Skeletal muscle tissue (tissue), 3 donors: ENCODE measurements at regions not wholly inside any gene's neighbourhood (a gene's known extent, or its start where the extent isn't known, plus 50 kb on each side); places are given as distances from the start of the nearest gene placed in this dataset.

ENCODE experiments used
- H3K27ac ChIP-seq: one replicate; pipeline ENCODE4 v1.7.0; 2013; ENCODE audit warnings: mild to moderate bottlenecking, low read depth, low read length, inconsistent platforms
- H3K27me3 ChIP-seq, 3 donors: one replicate each; pipeline ENCODE4 v1.7.0; 2013; ENCODE audit warnings: low read length in 3 of 3; ENCODE audit not compliant: control insufficient read depth in 3 of 3, insufficient read depth in 3 of 3
- H3K36me3 ChIP-seq, 3 donors: one replicate each; pipeline ENCODE4 v1.7.0; 2013; ENCODE audit warnings: low read length in 3 of 3; ENCODE audit not compliant: control insufficient read depth in 3 of 3, insufficient read depth in 3 of 3
- H3K4me1 ChIP-seq, 3 donors: one replicate each; pipeline ENCODE4 v1.7.0; 2013; ENCODE audit warnings: low read length in 3 of 3, mild to moderate bottlenecking in 3 of 3; ENCODE audit not compliant: control insufficient read depth in 3 of 3, insufficient read depth in 3 of 3
- H3K4me3 ChIP-seq, 3 donors: one replicate each; pipeline ENCODE4 v1.7.0; 2013; ENCODE audit warnings: low read length in 3 of 3
- H3K9ac ChIP-seq, 3 donors: one replicate each; pipeline ENCODE4 v1.7.0; 2013; ENCODE audit warnings: low read length in 3 of 3, mild to moderate bottlenecking in 3 of 3, moderate library complexity in 2 of 3, low read depth in 1 of 3
- H3K9me3 ChIP-seq, 3 donors: one replicate each; pipeline ENCODE4 v1.7.0; 2013; ENCODE audit warnings: low read length in 3 of 3; ENCODE audit not compliant: control insufficient read depth in 3 of 3
- donor health status: Osteomylitis.

DNA sequence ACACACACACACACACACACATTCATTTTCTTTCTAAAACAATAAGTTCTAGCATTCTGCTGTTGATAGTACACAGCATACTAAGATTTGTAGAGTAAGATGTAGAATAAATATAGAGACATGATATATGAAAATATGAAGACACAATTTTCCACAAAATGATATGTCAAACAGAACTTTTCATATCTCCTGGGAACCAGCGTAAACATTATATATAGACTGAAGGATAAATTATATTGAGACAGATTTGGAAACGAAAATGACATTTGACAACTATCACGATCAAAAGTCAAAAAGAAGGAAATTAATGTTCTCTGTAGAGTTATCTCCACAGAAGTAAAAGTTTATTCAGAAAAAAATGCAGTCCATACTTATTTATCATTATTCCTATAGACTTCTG, 1605.7 kb upstream of the SLC10A2 start:
- peaks cover 0 to 5% (median 0%) of the 10 kb centered on the region in 3 donors for H3K27me3 ChIP-seq
- H3K4me1 ChIP-seq: no peaks in the 10 kb centered on the region
- no peaks in the 10 kb centered on the region for H3K9me3 ChIP-seq
- H3K27ac ChIP-seq: no peak overlapping the region
- H3K9ac ChIP-seq: no peak overlapping the region
- no peak overlapping the region for H3K4me3 ChIP-seq
- H3K36me3 ChIP-seq: no peaks in the 10 kb centered on the region

DNA sequence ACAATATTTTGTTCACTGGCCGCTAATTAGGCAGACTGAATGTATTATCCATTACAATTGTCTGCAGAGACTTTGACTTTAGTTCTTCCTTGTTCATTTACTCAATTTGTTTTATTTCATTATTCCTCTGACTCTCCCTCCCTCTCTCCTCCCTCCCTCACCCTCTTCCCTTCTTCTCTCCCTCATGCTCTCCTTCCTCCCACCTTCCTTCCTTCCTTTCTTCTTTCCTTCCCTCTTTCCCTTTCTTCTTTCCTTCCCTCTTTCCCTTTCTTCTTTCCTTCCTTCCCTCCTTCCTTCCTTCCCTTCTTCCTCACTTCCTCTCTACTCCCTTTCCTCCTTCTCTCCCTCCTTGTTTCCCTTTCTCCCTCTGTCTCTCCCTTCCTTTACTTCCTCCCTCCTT, 1591.0 kb upstream of the SLC10A2 start:
- Histone ChIP-seq H3K27ac (no peak overlapping the region), H3K27me3 (no peaks in the 10 kb centered on the region), H3K4me3 (no peak overlapping the region), H3K9me3 (no peaks in the 10 kb centered on the region), H3K4me1 (no peaks in the 10 kb centered on the region), H3K9ac (no peak overlapping the region), H3K36me3 (no peaks in the 10 kb centered on the region)

GRCh38 chr13:104650431-104650830, 1584.2 kb upstream of the SLC10A2 start:
- Histone ChIP-seq H3K4me3 (no peak overlapping the region), H3K4me1 (no peaks in the 10 kb centered on the region), H3K36me3 (no peaks in the 10 kb centered on the region), H3K9me3 (no peaks in the 10 kb centered on the region), H3K27ac (no peak overlapping the region), H3K27me3 (no peaks in the 10 kb centered on the region), H3K9ac (no peak overlapping the region)

GRCh38 chr13:104648291-104648690, 1582.1 kb upstream of the SLC10A2 start:
- Histone ChIP-seq H3K9me3 (no peaks in the 10 kb centered on the region), H3K27ac (no peak overlapping the region), H3K36me3 (no peaks in the 10 kb centered on the region), H3K4me3 (no peak overlapping the region), H3K9ac (no peak overlapping the region), H3K27me3 (no peaks in the 10 kb centered on the region), H3K4me1 (no peaks in the 10 kb centered on the region)

GRCh38 chr13:104645786-104646185, 1579.6 kb upstream of the SLC10A2 start:
- H3K27ac ChIP-seq: no peak overlapping the region
- no peaks in the 10 kb centered on the region for H3K4me1 ChIP-seq
- no peak overlapping the region for H3K4me3 ChIP-seq
- H3K9ac ChIP-seq: no peak overlapping the region
- H3K36me3 ChIP-seq: no peaks in the 10 kb centered on the region
- no peaks in the 10 kb centered on the region for H3K9me3 ChIP-seq
- H3K27me3 ChIP-seq: no peaks in the 10 kb centered on the region

DNA sequence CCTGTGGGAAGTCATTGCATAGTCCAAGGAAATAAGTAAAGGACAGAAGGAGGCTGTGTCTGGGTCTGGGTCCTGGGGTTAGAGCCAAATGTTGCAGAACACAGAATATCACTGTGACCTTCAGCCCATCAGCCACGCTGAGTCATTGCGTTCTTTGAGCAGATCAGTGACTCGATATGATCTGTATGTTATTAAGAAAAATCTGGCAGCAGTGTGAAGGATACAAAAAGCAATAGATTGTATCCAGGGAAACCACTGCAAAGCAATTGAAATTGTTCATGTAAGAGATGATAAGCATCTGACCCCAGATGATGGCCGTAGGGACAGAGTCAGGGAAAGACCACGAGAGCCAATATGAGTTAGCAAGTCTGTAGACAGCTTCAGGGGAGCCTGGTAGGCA, 1575.1 kb upstream of the SLC10A2 start:
- no peaks in the 10 kb centered on the region for H3K27me3 ChIP-seq
- no peak overlapping the region for H3K4me3 ChIP-seq
- no peaks in the 10 kb centered on the region for H3K36me3 ChIP-seq
- no peak overlapping the region for H3K9ac ChIP-seq
- no peaks in the 10 kb centered on the region for H3K9me3 ChIP-seq
- no peak overlapping the region for H3K27ac ChIP-seq
- H3K4me1 ChIP-seq: no peaks in the 10 kb centered on the region

- Histone ChIP-seq H3K4me3 (no peak overlapping the region), H3K27me3 (no peaks in the 10 kb centered on the region), H3K27ac (no peak overlapping the region), H3K9me3 (no peaks in the 10 kb centered on the region), H3K36me3 (no peaks in the 10 kb centered on the region), H3K4me1 (no peaks in the 10 kb centered on the region), H3K9ac (no peak overlapping the region)
Measured at GRCh38 chr13:104635879-104636278, 1569.7 kb upstream of the SLC10A2 start.

- Histone ChIP-seq H3K9me3 (no peaks in the 10 kb centered on the region), H3K36me3 (no peaks in the 10 kb centered on the region), H3K27me3 (no peaks in the 10 kb centered on the region), H3K9ac (no peak overlapping the region), H3K27ac (no peak overlapping the region), H3K4me3 (no peak overlapping the region), H3K4me1 (no peaks in the 10 kb centered on the region)
Measured at GRCh38 chr13:104634016-104634415, 1567.8 kb upstream of the SLC10A2 start.

GRCh38 chr13:104632736-104633135, 1566.5 kb upstream of the SLC10A2 start:
- H3K4me1 ChIP-seq: no peaks in the 10 kb centered on the region
- H3K27me3 ChIP-seq: no peaks in the 10 kb centered on the region
- no peak overlapping the region for H3K4me3 ChIP-seq
- H3K36me3 ChIP-seq: no peaks in the 10 kb centered on the region
- no peak overlapping the region for H3K27ac ChIP-seq
- no peaks in the 10 kb centered on the region for H3K9me3 ChIP-seq
- H3K9ac ChIP-seq: no peak overlapping the region

- no peak overlapping the region for H3K9ac ChIP-seq
- H3K4me1 ChIP-seq: no peaks in the 10 kb centered on the region
Measured at GRCh38 chr13:104625201-104625600, 1559.0 kb upstream of the SLC10A2 start.

GRCh38 chr13:104616990-104617389, 1550.8 kb upstream of the SLC10A2 start:
- no peaks in the 10 kb centered on the region for H3K27me3 ChIP-seq
- H3K4me1 ChIP-seq: no peaks in the 10 kb centered on the region
- H3K9ac ChIP-seq: no peak overlapping the region
- no peaks in the 10 kb centered on the region for H3K36me3 ChIP-seq
- H3K4me3 ChIP-seq: no peak overlapping the region
- no peaks in the 10 kb centered on the region for H3K9me3 ChIP-seq
- H3K27ac ChIP-seq: no peak overlapping the region

More at GRCh38 chr13:104625201-104625600, 1559.0 kb upstream of the SLC10A2 start:
- Histone ChIP-seq H3K9me3 (no peaks in the 10 kb centered on the region), H3K4me3 (no peak overlapping the region), H3K27ac (no peak overlapping the region), H3K36me3 (no peaks in the 10 kb centered on the region), H3K27me3 (no peaks in the 10 kb centered on the region)
